ENCODE measurements at regions not wholly inside any gene's neighbourhood (a gene's known extent, or its start where the extent isn't known, plus 50 kb on each side); places are given as distances from the start of the nearest gene placed in this dataset.

GRCh38 chr9:85428230-85428629 is 313.5 kb downstream of the AGTPBP1 start:
- DNase-seq (ENCODE audit: low read depth) = no peak

GRCh38 chr9:85427772-85428171 is 314.0 kb downstream of the AGTPBP1 start:
- no peak for DNase-seq (ENCODE audit: low read depth)

- DNase-seq (ENCODE audit: low read depth) = no peak
Observed at GRCh38 chr9:85425153-85425611, 316.6 kb downstream of the AGTPBP1 start.

GRCh38 chr9:85423422-85423821 is 318.3 kb downstream of the AGTPBP1 start:
- DNase-seq (ENCODE audit: low read depth) = no peak

- no peak for DNase-seq (ENCODE audit: low read depth)
Observed at GRCh38 chr9:85421641-85422040, 320.1 kb downstream of the AGTPBP1 start.

- no peak for DNase-seq (ENCODE audit: low read depth)
Observed at GRCh38 chr9:85420750-85421149, 321.0 kb downstream of the AGTPBP1 start.

- DNase-seq (ENCODE audit: low read depth) = no peak
Observed at GRCh38 chr9:85417674-85418073, 324.1 kb downstream of the AGTPBP1 start.

- no peak for DNase-seq (ENCODE audit: low read depth)
Observed at GRCh38 chr9:85416715-85417114, 325.0 kb downstream of the AGTPBP1 start.

GRCh38 chr9:85414390-85414789 is 327.4 kb downstream of the AGTPBP1 start:
- no peak for DNase-seq (ENCODE audit: low read depth)

GRCh38 chr9:85408494-85408893 is 333.3 kb downstream of the AGTPBP1 start:
- no peak for DNase-seq (ENCODE audit: low read depth)

GRCh38 chr9:85405566-85405950 is 336.2 kb downstream of the AGTPBP1 start:
- DNase-seq (ENCODE audit: low read depth) = no peak

GRCh38 chr9:85404911-85405565 is 336.7 kb downstream of the AGTPBP1 start:
- DNase-seq (ENCODE audit: low read depth) = no peak

GRCh38 chr9:85402551-85402950 is 339.2 kb downstream of the AGTPBP1 start:
- no peak for DNase-seq (ENCODE audit: low read depth)

- no peak for DNase-seq (ENCODE audit: low read depth)
Observed at GRCh38 chr9:85401998-85402397, 339.8 kb downstream of the AGTPBP1 start.

GRCh38 chr9:85397005-85397404 is 344.7 kb downstream of the AGTPBP1 start:
- no peak for DNase-seq (ENCODE audit: low read depth)

- DNase-seq (ENCODE audit: low read depth) = no peak
Observed at GRCh38 chr9:85392260-85392659, 349.5 kb downstream of the AGTPBP1 start.

GRCh38 chr9:85377731-85378289 is 363.9 kb downstream of the AGTPBP1 start:
- DNase-seq (ENCODE audit: low read depth) = no peak

- DNase-seq (ENCODE audit: low read depth) = no peak
Observed at GRCh38 chr9:85368781-85369180, 373.0 kb downstream of the AGTPBP1 start.

- no peak for DNase-seq (ENCODE audit: low read depth)
Observed at GRCh38 chr9:85359161-85359560, 382.6 kb downstream of the AGTPBP1 start.

GRCh38 chr9:85349046-85349445 is 392.7 kb downstream of the AGTPBP1 start:
- no peak for DNase-seq (ENCODE audit: low read depth)

- no peak for DNase-seq (ENCODE audit: low read depth)
Observed at GRCh38 chr9:85347541-85347940, 394.2 kb downstream of the AGTPBP1 start.

- DNase-seq (ENCODE audit: low read depth) = no peak
Observed at GRCh38 chr9:85344901-85345300, 396.9 kb downstream of the AGTPBP1 start.

GRCh38 chr9:85339338-85339737 is 402.4 kb downstream of the AGTPBP1 start:
- DNase-seq (ENCODE audit: low read depth) = no peak

GRCh38 chr9:85334228-85334627 is 407.5 kb downstream of the AGTPBP1 start:
- DNase-seq (ENCODE audit: low read depth) = no peak

Data from activated gamma-delta T cell treated with anti-CD3 and anti-CD28 coated beads, Interleukin-2, amount 50 U/mL, for 16 hours (primary cell).